ENCODE measurements at regions not wholly inside any gene's neighbourhood (a gene's known extent, or its start where the extent isn't known, plus 50 kb on each side); places are given as distances from the start of the nearest gene placed in this dataset.

DNA sequence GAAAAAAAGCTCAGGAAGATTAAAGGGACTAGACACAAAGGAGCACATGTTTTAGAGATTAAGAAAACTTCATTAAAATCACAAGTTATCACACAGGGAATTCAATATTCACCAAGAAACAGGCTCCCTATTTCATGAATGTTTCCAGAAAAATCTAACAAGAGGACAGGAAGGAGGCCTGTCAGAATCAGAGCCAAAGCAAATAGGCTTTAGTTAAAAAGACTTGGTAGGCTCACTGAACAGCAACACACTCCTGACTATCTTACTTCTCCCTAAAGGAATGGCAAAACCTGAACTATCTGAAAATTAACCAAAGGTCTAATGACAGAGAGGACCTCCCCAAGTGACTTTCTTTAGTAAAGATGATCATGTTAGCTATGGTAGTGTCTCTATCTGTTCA is 188.3 kb upstream of the MEOX2 start:
- TF ChIP-seq, protein P1, sequence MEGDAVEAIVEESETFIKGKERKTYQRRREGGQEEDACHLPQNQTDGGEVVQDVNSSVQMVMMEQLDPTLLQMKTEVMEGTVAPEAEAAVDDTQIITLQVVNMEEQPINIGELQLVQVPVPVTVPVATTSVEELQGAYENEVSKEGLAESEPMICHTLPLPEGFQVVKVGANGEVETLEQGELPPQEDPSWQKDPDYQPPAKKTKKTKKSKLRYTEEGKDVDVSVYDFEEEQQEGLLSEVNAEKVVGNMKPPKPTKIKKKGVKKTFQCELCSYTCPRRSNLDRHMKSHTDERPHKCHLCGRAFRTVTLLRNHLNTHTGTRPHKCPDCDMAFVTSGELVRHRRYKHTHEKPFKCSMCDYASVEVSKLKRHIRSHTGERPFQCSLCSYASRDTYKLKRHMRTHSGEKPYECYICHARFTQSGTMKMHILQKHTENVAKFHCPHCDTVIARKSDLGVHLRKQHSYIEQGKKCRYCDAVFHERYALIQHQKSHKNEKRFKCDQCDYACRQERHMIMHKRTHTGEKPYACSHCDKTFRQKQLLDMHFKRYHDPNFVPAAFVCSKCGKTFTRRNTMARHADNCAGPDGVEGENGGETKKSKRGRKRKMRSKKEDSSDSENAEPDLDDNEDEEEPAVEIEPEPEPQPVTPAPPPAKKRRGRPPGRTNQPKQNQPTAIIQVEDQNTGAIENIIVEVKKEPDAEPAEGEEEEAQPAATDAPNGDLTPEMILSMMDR (conservative IDR thresholded peaks at IDR 0.05; ENCODE audit: low read depth, low read length) = no peak
- TF ChIP-seq MAFK (IDR thresholded peaks at IDR 0.05; ENCODE audit: low read depth, low read length) (no peak), CEBPB (IDR thresholded peaks at IDR 0.05; ENCODE audit: low read depth, low read length) (no peak), POLR2A (IDR thresholded peaks at IDR 0.05; ENCODE audit: low read depth, low read length) (no peak), FOS (IDR thresholded peaks at IDR 0.05; ENCODE audit: low read depth, low read length) (no peak), RAD21 (IDR thresholded peaks at IDR 0.05; ENCODE audit: low read length) (no peak), RFX5 (IDR thresholded peaks at IDR 0.05; ENCODE audit: low read depth, low read length) (no peak), CHD1 (IDR thresholded peaks at IDR 0.05; ENCODE audit: low read depth, low read length) (no peak), SMC3 (IDR thresholded peaks at IDR 0.05; ENCODE audit: low read depth, low read length) (no peak), NFE2L2 (IDR thresholded peaks at IDR 0.05; ENCODE audit: low read depth, low read length) (no peak)
- TF ChIP-seq, protein P2, sequence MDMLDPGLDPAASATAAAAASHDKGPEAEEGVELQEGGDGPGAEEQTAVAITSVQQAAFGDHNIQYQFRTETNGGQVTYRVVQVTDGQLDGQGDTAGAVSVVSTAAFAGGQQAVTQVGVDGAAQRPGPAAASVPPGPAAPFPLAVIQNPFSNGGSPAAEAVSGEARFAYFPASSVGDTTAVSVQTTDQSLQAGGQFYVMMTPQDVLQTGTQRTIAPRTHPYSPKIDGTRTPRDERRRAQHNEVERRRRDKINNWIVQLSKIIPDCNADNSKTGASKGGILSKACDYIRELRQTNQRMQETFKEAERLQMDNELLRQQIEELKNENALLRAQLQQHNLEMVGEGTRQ (IDR thresholded peaks at IDR 0.05; ENCODE audit: low read depth, low read length) = no peak
